Upper lobe of left lung (tissue), 4 donors: ENCODE measurements at regions not wholly inside any gene's neighbourhood (a gene's known extent, or its start where the extent isn't known, plus 50 kb on each side); places are given as distances from the start of the nearest gene placed in this dataset.

Source experiments
- POLR2A ChIP-seq, 4 donors: fragments of 450-650 bp; IDR thresholded peaks; one replicate each; pipeline ENCODE4 v1.5.1; 2016 to 2017; ENCODE audit warnings: antibody characterized with exemption in 4 of 4, mild to moderate bottlenecking in 2 of 4
- TF ChIP-seq, protein P1 (sequence below), 6 experiments: fragments of 450-650 bp in 4 of 6; fragments of 200-600 bp in 2 of 6; sonication (generic) in 2 of 6; IDR thresholded peaks; one replicate each; pipeline ENCODE4 v1.5.1; 2016 to 2019; ENCODE audit warnings: antibody characterized with exemption in 6 of 6

DNA sequence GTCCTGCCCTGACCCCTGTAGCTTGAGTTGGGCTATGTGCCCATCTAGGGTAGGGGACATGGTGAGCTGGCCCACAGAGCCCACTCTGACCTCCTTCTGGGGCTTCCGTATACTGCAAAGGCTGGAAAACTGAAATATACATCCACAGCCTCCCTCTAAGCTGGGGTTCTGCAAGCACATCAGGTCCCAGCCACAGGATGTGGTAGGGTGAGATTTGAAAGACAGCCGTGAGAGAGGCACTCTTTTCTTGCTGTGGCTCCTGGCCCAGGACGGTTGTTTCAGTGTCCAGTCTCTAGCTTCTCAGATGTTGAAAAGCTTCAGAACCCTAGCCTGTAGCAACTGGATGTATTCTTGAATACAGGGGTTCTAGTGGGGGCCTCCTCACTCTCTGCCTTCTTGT, 60.1 kb upstream of the ADRB1 start:
- TF ChIP-seq POLR2A (IDR thresholded peaks at IDR 0.05): no peak
- TF ChIP-seq, protein P1, sequence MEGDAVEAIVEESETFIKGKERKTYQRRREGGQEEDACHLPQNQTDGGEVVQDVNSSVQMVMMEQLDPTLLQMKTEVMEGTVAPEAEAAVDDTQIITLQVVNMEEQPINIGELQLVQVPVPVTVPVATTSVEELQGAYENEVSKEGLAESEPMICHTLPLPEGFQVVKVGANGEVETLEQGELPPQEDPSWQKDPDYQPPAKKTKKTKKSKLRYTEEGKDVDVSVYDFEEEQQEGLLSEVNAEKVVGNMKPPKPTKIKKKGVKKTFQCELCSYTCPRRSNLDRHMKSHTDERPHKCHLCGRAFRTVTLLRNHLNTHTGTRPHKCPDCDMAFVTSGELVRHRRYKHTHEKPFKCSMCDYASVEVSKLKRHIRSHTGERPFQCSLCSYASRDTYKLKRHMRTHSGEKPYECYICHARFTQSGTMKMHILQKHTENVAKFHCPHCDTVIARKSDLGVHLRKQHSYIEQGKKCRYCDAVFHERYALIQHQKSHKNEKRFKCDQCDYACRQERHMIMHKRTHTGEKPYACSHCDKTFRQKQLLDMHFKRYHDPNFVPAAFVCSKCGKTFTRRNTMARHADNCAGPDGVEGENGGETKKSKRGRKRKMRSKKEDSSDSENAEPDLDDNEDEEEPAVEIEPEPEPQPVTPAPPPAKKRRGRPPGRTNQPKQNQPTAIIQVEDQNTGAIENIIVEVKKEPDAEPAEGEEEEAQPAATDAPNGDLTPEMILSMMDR (IDR thresholded peaks at IDR 0.05): no peak
